ENCODE measurements at regions not wholly inside any gene's neighbourhood (a gene's known extent, or its start where the extent isn't known, plus 50 kb on each side); places are given as distances from the start of the nearest gene placed in this dataset.
"Not testable (repeated sequence)": the region's sequence is repeated elsewhere in the genome, so short reads cannot be mapped to it uniquely, and the experiment has no call there.

DNA sequence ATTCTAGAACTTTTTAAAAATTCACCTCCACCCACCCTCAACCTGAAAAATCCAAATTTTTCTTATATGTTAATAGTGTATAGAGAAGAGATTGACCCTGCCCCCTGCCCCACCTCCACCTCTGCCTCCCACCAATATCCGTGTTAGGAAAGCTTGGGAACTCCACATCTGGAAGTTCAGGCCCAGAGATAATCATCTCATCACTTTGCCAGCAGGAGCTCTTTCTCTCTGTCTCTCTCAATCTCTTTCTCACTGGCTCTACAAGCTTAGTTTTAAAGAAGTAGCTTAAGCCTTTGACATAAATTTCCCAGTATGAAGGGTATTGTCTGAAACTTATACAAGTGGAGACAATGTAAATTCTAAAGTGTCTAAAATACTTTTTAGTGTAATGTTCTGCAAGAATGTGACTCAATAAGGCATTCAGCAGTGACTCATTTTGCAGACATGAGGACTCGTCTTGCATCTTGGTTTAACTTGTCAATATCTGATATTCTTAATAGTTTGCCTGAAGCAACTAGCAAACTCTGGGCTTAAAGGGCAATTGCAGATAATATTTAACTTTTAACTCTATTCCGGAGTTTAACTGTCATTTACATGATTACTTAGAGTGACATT, 299.8 kb upstream of the EPHA3 start:
- DNase-seq (no peak), ATAC-seq (no peak)

- no peak for ATAC-seq
- DNase-seq: no peak
These were observed 297.4 kb upstream of the EPHA3 start for GRCh38 chr3:88809993-88810392.

- DNase-seq (no peak), ATAC-seq (no peak)
These were observed 297.0 kb upstream of the EPHA3 start for GRCh38 chr3:88810455-88810854.

DNA sequence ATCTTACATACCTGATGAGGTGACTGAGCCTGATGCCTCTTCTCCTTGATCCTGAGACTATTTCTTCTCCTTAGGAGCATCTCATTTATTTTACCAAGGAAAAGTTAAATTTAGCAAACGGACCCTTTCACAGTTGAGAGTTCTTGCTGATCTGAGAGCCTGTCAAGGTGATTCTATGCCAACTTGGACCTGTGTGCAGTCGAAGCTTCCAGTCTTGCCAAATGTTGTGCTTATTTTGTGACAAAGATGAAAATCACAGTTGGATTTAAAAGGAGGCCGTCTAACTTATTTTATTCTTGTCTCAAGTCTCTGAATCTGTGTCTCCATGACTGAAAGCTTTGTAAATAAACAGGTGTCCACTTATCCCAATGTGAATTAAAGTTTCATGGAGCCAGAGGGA, 296.3 kb upstream of the EPHA3 start:
- ATAC-seq (no peak), DNase-seq (no peak)

DNA sequence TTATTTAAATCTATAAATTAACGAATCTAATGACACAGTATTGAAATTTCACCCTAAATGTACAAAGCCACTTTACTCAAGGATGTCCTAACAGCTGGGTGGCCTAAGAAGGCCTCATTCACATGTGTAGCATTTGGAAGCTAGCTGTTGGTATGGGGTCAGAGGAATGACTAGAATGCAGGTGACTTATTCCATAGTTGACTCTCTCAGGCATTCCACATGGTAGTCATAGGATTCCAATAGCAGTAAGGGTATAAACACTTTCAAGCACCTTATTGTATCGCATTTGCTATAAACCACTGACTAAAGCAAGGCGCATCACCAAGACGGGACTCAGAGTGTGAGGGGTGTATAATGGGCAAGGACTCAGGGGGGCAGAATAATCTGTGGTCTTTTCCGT, 294.8 kb upstream of the EPHA3 start:
- no peak for DNase-seq
- no peak for ATAC-seq

- no peak for DNase-seq
- ATAC-seq: no peak
These were observed 291.0 kb upstream of the EPHA3 start for GRCh38 chr3:88816445-88816844.

DNA sequence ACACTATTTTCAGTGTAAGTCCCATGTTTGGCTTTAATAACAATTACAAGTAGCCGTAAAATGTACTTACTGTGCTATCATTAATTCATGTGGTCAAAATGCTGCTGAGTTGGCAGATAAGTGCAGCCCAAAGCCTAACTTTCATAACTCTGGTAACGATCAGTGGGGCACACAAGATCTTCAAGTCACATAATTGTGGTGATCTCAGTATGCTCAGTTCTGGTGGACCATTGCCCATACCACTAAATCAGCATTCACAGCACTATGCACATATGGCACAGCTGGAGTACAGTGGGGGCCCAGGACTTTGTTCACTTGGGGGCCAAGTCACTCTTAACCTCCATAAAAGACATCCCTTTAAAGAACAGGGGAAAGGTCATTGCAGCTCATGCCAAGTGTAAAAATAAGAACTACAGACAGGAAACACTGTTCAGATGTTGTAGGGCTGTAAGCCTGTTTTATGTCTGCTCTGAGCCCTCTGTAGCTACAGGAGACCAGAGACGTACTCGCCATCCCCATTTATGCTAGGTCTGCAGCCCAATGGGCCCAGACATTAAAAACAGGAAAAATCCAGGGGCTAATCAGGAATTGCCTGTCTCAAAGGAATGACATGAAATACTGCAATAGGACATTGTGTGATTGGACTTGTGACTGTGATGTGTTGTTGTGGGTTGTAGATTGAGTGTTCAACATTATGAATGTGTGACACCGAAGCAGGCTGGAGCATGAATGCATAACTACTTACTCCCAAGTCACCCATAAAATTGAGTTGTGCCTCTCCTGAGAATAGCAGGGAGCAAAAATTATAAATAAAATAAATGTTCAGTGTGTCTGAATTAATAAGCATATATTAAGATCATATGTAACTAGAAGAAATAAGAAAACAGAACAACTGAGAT, 282.5 kb upstream of the EPHA3 start:
- ATAC-seq (no peak), DNase-seq (no peak)

DNA sequence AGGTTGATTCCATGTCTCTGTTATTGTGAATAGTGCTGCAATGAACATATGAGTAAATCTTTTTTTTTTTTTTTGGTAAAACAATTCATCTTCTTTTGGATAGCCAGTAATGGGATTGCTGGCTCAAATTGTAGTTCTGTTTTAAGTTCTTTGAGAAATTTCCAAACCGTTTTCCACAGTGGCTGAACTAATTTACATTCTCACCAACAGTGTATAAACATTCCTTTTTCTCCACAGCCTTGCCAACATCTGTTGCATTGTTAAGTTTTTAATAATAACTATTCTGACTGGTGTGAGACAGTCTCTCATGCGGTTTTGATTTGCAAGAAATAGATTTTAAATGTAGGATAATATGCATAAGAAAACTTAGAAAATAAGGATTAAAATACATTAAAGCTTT, 279.0 kb upstream of the EPHA3 start:
- DNase-seq: no peak

GRCh38 chr3:88852606-88853005, 254.8 kb upstream of the EPHA3 start:
- DNase-seq (no peak), ATAC-seq (no peak)

More for the DNA sequence above, 279.0 kb upstream of the EPHA3 start:
- ATAC-seq: no peak

GRCh38 chr3:88863196-88863595, 244.2 kb upstream of the EPHA3 start:
- DNase-seq (no peak), ATAC-seq (no peak)

DNA sequence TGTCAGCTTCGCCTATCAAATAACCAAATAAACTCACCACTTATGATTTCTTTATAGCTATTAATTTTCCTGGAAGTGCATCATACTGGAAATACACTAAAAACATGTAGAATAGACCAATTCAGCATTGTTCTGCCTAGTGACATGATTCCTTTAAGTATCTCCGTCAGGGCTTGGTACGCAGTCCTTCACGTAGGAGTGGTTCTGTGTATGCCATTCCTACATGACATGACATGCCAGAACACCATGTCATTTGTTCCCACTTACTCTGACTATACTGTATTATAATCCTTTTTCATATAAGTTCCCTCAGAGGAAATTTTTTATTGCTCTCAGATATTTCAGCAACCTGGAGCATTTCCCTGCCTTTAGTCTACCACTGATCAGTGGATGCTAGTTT, 230.7 kb upstream of the EPHA3 start:
- ATAC-seq (no peak), DNase-seq (no peak)

DNA sequence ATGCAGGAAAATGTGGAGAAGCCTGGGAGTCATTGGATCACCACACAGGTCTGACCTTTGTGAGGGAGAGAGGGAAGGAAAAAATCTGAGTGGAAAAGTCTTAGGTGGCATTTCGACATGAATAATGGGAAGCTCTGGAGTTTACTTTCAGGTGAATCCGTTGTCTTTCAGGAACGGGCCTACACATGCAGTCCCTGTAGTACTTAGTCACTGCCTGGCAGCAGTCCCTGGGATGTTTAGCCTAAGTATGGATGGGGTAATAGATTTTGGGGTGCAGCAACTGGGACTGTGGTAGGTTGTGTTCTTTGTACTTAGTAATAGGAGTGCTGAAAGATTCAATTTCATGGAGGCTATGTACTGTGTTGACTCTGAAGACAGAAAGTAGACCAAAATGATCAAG, 227.5 kb upstream of the EPHA3 start:
- ATAC-seq (no peak), DNase-seq (no peak)

DNA sequence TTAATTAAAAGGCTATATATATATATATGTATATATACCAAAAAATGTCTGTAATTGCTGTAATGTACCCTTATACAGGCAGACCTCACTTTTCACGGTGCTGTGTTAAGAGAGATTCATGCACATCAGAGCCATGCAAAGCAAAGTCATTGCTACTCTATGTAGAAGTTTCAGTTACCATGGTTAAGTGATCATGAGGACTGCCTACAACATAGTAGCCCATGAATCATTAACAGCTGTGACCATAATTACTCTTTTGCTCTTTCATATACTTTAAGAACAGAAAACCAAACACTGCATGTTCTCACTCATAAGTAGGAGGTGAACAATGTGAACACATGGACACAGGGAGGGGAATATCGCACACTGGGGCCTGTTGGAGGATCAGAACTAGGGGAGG, 225.3 kb upstream of the EPHA3 start:
- no peak for DNase-seq
- ATAC-seq: no peak

DNA sequence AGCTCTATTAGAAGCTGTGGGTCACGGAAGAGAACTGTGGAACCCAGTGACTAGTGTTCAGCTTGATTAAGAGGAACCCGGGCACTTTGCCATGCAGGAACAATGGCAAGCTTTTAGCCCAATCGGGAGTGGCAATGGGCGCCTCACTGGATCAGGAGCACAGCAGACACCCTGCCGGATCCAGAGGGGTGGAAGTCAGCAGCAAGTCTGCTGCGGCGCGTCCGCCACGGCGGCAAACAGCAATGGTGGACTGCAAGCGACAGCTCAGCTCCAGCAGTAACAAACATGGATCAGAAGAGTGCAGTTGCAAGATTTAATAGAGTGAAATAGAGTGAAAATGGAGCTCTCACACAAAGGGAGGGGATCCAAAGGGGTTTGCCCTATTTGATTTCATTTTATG, 220.8 kb upstream of the EPHA3 start:
- not testable (repeated sequence) for ATAC-seq, DNase-seq

DNA sequence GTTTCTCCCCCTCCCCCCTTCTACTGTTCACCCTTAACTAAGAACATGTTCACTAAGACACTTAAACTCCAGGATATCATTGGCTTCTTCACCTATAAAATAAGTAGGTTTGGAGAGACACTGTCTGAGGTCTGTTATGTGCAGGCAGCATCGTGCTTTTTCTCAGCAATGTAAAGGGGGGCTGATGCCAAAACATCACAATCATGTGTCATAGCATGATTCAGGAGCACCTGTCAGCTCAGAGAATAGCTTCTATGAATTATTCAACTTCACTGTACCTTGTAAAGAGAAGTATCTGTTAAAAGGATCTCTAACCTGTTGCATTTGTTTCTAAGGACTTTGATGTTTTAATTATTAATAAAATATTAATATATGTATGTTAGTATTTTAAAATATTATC, 211.4 kb upstream of the EPHA3 start:
- ATAC-seq (no peak), DNase-seq (no peak)

- ATAC-seq: no peak
- no peak for DNase-seq
These were observed 195.0 kb upstream of the EPHA3 start for GRCh38 chr3:88912294-88912877.

- DNase-seq (no peak), ATAC-seq (no peak)
These were observed 188.6 kb upstream of the EPHA3 start for GRCh38 chr3:88918841-88919240.

DNA sequence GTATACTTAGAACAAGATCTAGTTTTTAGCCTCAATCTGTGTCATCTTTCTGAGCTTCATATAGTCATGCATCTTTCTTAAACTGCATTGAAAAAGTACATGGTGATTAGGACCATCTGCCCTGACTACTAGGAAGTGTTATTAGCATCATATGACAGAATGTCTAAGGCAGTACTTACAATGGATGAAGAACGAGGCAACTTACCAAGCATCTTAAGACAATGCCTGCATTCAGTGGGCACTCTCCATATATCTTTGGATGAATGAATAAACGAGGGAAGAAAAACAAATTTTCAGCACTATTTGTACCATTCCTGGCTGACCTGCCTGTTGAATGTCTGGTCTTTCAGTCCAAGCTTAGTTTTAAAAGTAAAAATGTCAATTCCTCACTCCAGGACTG, 185.4 kb upstream of the EPHA3 start:
- no peak for DNase-seq
- no peak for ATAC-seq

DNA sequence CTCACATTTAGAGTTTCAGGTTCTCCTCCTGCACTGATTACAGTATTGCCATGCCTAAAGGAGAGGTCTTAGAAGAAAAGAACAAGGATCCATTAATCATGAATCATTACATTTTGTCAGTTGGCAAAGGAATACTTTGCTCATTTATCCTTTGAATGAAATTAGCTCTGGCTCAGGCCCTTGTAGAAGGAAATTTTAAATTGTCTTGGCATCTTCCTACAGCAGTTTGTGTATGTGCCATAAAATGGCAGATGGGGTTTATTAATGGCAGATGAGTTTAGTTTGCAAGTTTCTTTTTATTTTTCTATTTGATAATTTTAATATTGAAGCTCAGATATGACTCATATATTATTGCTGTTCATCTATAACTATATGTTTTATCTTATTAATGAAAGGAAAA, 181.2 kb upstream of the EPHA3 start:
- no peak for ATAC-seq
- DNase-seq: no peak

DNA sequence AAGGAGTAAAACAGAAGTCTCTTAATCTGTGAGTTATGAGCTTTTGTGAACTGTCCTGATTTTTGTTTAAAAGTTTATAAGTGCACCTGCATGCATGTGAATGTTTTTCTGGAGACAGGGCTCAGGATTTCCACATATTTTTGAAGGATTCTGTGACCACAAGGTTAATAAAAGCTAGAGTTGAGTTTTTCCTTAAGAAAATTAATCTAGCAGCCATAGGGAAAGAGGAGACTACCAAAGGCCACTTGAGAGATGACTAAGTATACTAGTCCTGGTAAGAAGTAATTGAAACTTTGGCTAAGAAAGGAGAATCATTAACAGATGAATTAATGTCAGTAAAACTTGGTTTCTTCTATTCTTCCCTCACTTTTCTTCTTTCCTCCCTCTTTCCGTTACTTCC, 176.8 kb upstream of the EPHA3 start:
- ATAC-seq: no peak
- no peak for DNase-seq

DNA sequence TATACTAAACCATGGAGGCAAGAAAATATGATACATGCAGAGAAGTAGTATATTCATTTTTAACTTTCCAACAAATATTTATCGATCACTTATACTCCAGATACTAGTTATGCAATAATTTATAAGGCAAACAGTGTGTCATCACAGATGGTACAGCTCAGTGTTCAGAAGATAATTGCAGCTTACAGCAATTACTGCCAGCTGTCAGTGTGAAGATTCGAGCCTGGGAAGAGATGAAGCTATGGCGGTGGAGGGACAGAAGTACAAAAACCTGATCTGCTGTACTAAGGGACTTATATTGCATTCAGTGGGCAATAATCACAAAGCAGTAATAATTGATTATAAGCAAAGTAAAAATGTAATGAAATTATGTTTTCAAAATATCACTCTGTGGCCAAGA, 170.6 kb upstream of the EPHA3 start:
- ATAC-seq: no peak
- no peak for DNase-seq

GRCh38 chr3:88940296-88940695, 167.1 kb upstream of the EPHA3 start:
- DNase-seq (no peak), ATAC-seq (no peak)

- ATAC-seq (no peak), DNase-seq (no peak)
These were observed 160.4 kb upstream of the EPHA3 start for GRCh38 chr3:88947013-88947412.

GRCh38 chr3:88954853-88955252, 152.6 kb upstream of the EPHA3 start:
- ATAC-seq: no peak
- no peak for DNase-seq
